Body of pancreas (tissue), 4 donors: ENCODE measurements at regions not wholly inside any gene's neighbourhood (a gene's known extent, or its start where the extent isn't known, plus 50 kb on each side); places are given as distances from the start of the nearest gene placed in this dataset.

Experiments used
- POLR2A ChIP-seq, 3 donors: fragments of 450-650 bp; IDR thresholded peaks; one replicate each; pipeline ENCODE4 v1.6.1; 2016; ENCODE audit warnings: antibody characterized with exemption in 3 of 3, mild to moderate bottlenecking in 2 of 3
- TF ChIP-seq, protein P1 (sequence below), 7 experiments: fragments of 450-650 bp in 4 of 7; fragments of 200-600 bp in 3 of 7; sonication (generic) in 3 of 7; IDR thresholded peaks; one replicate each; pipeline ENCODE4 v1.5.1; 2016 to 2019; ENCODE audit warnings: antibody characterized with exemption in 7 of 7

- TF ChIP-seq, protein P1, sequence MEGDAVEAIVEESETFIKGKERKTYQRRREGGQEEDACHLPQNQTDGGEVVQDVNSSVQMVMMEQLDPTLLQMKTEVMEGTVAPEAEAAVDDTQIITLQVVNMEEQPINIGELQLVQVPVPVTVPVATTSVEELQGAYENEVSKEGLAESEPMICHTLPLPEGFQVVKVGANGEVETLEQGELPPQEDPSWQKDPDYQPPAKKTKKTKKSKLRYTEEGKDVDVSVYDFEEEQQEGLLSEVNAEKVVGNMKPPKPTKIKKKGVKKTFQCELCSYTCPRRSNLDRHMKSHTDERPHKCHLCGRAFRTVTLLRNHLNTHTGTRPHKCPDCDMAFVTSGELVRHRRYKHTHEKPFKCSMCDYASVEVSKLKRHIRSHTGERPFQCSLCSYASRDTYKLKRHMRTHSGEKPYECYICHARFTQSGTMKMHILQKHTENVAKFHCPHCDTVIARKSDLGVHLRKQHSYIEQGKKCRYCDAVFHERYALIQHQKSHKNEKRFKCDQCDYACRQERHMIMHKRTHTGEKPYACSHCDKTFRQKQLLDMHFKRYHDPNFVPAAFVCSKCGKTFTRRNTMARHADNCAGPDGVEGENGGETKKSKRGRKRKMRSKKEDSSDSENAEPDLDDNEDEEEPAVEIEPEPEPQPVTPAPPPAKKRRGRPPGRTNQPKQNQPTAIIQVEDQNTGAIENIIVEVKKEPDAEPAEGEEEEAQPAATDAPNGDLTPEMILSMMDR (IDR thresholded peaks at IDR 0.05): no peak
- no peak for TF ChIP-seq POLR2A (IDR thresholded peaks at IDR 0.05)
These were observed 218.9 kb upstream of the MVB12B start for GRCh38 chr9:126107693-126108092.
